Upper lobe of left lung (tissue), 4 donors: ENCODE measurements at regions not wholly inside any gene's neighbourhood (a gene's known extent, or its start where the extent isn't known, plus 50 kb on each side); places are given as distances from the start of the nearest gene placed in this dataset.

ENCODE experiments used
- CTCF ChIP-seq, 6 experiments: fragments of 450-650 bp in 4 of 6; fragments of 200-600 bp in 2 of 6; sonication (generic) in 2 of 6; IDR thresholded peaks; one replicate each; pipeline ENCODE4 v1.5.1; 2016 to 2019; ENCODE audit warnings: antibody characterized with exemption in 6 of 6
- EP300 ChIP-seq, 4 donors: sonication (generic); formaldehyde crosslinking; IDR thresholded peaks; one replicate each; pipeline ENCODE4 v1.5.1; 2017; ENCODE audit warnings: antibody characterized with exemption in 4 of 4, control low read depth in 2 of 4
- POLR2A ChIP-seq, 4 donors: fragments of 450-650 bp; IDR thresholded peaks; one replicate each; pipeline ENCODE4 v1.5.1; 2016 to 2017; ENCODE audit warnings: antibody characterized with exemption in 4 of 4, mild to moderate bottlenecking in 2 of 4
- POLR2AphosphoS5 ChIP-seq, 2 donors: sonication (generic); formaldehyde crosslinking; IDR thresholded peaks; one replicate each; pipeline ENCODE4 v1.5.1; 2017; ENCODE audit warnings: antibody characterized with exemption in 2 of 2

GRCh38 chr5:136655468-136655867 is 290.1 kb upstream of the TRPC7 start:
- no peak for TF ChIP-seq POLR2A (IDR thresholded peaks at IDR 0.05)
- TF ChIP-seq CTCF (IDR thresholded peaks at IDR 0.05): no peak
- TF ChIP-seq POLR2AphosphoS5 (IDR thresholded peaks at IDR 0.05): no peak
- TF ChIP-seq EP300 (IDR thresholded peaks at IDR 0.05): no peak
